Neural progenitor cell (in vitro differentiated cells): ENCODE measurements at regions not wholly inside any gene's neighbourhood (a gene's known extent, or its start where the extent isn't known, plus 50 kb on each side); places are given as distances from the start of the nearest gene placed in this dataset.

ENCODE experiments used
- DNase-seq: peaks from one replicate; pipeline ENCODE4 v3.0.0-alpha.2; 2016; ENCODE audit warnings: low spot score
- H2AFZ ChIP-seq: fragments of 200-600 bp; sonication (generic); replicated peaks from 2 replicates; pipeline ENCODE4 v1.6.1; 2016; ENCODE audit warnings: antibody characterized with exemption
- H3F3A ChIP-seq: fragments of 200-600 bp; sonication (generic); 2 replicates; pipeline ENCODE4 v1.6.1; 2016; ENCODE audit warnings: antibody characterized with exemption, low read depth
- H3K27ac ChIP-seq: fragments of 200-600 bp; sonication (generic); 2 replicates; pipeline ENCODE4 v1.5.1; 2016; ENCODE audit warnings: mild to moderate bottlenecking
- H3K27me3 ChIP-seq: fragments of 200-600 bp; sonication (generic); 2 replicates; pipeline ENCODE4 v1.6.1; 2016; ENCODE audit warnings: mild to moderate bottlenecking, moderate library complexity
- H3K36me3 ChIP-seq: fragments of 200-600 bp; sonication (generic); 2 replicates; pipeline ENCODE4 v1.5.1; 2016
- H3K4me1 ChIP-seq: fragments of 200-600 bp; sonication (generic); 2 replicates; pipeline ENCODE4 v1.6.1; 2016; ENCODE audit warnings: mixed run types
- H3K4me2 ChIP-seq: fragments of 200-600 bp; sonication (generic); 2 replicates; pipeline ENCODE4 v1.6.1; 2016
- H3K4me3 ChIP-seq: fragments of 200-600 bp; sonication (generic); 2 replicates; pipeline ENCODE4 v1.5.1; 2016
- H3K79me2 ChIP-seq: fragments of 200-600 bp; sonication (generic); 2 replicates; pipeline ENCODE4 v1.6.1; 2016; ENCODE audit warnings: low read depth
- H3K9ac ChIP-seq: fragments of 200-600 bp; sonication (generic); 2 replicates; pipeline ENCODE4 v1.6.1; 2016
- H3K9me3 ChIP-seq: fragments of 200-600 bp; sonication (generic); 2 replicates; pipeline ENCODE4 v1.5.1; 2016; ENCODE audit warnings: low read depth
- H4K20me1 ChIP-seq: fragments of 200-600 bp; sonication (generic); 2 replicates; pipeline ENCODE4 v1.6.1; 2016; ENCODE audit warnings: low read depth
- H3K27ac Mint-ChIP-seq: 3 replicates; pipeline ENCODE4 v1.8.0; 2021; ENCODE audit warnings: mixed read lengths
- H3K27me3 Mint-ChIP-seq: 2 replicates; pipeline ENCODE4 v1.8.0; 2022; ENCODE audit warnings: low read depth, mild to moderate bottlenecking, inconsistent platforms, moderate library complexity, mixed read lengths; ENCODE audit not compliant: insufficient read depth
- H3K36me3 Mint-ChIP-seq: 3 replicates; pipeline ENCODE4 v1.8.0; 2021; ENCODE audit warnings: mixed read lengths
- H3K4me1 Mint-ChIP-seq: 3 replicates; pipeline ENCODE4 v1.8.0; 2021; ENCODE audit warnings: mixed read lengths
- H3K4me3 Mint-ChIP-seq: 3 replicates; pipeline ENCODE4 v1.8.0; 2021; ENCODE audit warnings: mild to moderate bottlenecking, moderate library complexity, mixed read lengths
- H3K9me3 Mint-ChIP-seq: 3 replicates; pipeline ENCODE4 v1.8.0; 2020; ENCODE audit warnings: mixed read lengths
- EZH2 ChIP-seq: fragments of 200-600 bp; sonication (generic); IDR thresholded peaks from 2 replicates; pipeline ENCODE4 v1.6.1; 2017; ENCODE audit warnings: antibody characterized with exemption, mild to moderate bottlenecking, moderate library complexity
- EZH2phosphoT487 ChIP-seq: fragments of 200-600 bp; sonication (generic); IDR thresholded peaks from 2 replicates; pipeline ENCODE4 v1.6.1; 2017; ENCODE audit warnings: antibody characterized with exemption
- TF ChIP-seq, protein P1 (sequence below): fragments of 200-600 bp; sonication (generic); IDR thresholded peaks from 2 replicates; pipeline ENCODE4 v1.5.1; 2017; ENCODE audit warnings: antibody characterized with exemption, mild to moderate bottlenecking

DNA sequence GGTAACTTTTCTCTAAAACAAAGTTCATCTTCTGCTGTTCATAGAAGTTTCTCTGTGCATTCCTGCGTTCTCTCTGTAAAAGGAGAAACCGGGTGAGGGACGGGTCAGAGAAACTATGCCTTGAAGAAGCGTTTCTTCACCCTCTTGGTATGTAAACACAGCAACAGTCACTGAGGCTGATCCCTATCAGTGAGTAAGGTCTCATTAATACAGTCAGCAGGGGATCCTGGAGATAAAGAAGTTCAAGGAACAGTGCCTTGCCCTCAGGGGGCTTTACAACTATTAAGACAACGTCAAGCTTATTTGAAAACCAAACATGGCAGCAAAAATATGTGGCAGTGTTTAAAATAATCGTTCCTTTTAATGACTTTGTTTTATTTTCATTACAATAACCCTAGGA lies 202.9 kb upstream of the IL12B start:
- Histone ChIP-seq H3K4me2 (no peak overlapping the region), H3K79me2 (no peaks in the 10 kb centered on the region), H3F3A (no peaks in the 10 kb centered on the region), H4K20me1 (no peaks in the 10 kb centered on the region), H3K27me3 (no peaks in the 10 kb centered on the region), H3K27ac (no peak overlapping the region), H2AFZ (no peak overlapping the region), H3K9me3 (no peaks in the 10 kb centered on the region), H3K9ac (no peak overlapping the region), H3K4me1 (no peaks in the 10 kb centered on the region), H3K36me3 (no peaks in the 10 kb centered on the region), H3K4me3 (no peak overlapping the region)
- DNase-seq = no peak
- Mint-ChIP-seq H3K27me3 (no peaks in the 10 kb centered on the region), H3K9me3 (no peaks in the 10 kb centered on the region), H3K4me1 (no peaks in the 10 kb centered on the region), H3K27ac (no peak overlapping the region), H3K36me3 (no peaks in the 10 kb centered on the region), H3K4me3 (no peak overlapping the region)
- TF ChIP-seq EZH2phosphoT487 (no peak), EZH2 (no peak)
- TF ChIP-seq, protein P1, sequence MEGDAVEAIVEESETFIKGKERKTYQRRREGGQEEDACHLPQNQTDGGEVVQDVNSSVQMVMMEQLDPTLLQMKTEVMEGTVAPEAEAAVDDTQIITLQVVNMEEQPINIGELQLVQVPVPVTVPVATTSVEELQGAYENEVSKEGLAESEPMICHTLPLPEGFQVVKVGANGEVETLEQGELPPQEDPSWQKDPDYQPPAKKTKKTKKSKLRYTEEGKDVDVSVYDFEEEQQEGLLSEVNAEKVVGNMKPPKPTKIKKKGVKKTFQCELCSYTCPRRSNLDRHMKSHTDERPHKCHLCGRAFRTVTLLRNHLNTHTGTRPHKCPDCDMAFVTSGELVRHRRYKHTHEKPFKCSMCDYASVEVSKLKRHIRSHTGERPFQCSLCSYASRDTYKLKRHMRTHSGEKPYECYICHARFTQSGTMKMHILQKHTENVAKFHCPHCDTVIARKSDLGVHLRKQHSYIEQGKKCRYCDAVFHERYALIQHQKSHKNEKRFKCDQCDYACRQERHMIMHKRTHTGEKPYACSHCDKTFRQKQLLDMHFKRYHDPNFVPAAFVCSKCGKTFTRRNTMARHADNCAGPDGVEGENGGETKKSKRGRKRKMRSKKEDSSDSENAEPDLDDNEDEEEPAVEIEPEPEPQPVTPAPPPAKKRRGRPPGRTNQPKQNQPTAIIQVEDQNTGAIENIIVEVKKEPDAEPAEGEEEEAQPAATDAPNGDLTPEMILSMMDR = no peak

DNA sequence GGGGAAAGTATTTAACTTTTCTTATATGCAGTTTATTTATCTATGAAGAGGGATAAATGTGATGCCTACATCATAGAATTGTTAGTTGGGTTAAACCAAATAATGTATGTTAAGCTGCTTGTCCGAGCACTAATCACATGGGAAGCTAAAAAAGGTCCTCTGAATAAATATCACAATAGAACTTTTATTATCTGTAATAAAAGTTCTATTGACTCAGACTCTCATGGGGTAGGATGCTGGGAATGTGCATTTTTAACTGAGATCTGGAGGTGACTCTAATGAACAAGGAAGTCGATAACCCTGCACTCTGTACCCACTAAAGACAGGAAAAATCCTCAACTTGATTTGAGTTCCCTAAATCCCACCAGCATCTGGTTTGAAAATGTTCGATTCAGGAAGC lies 205.9 kb upstream of the IL12B start:
- TF ChIP-seq EZH2 = no peak
- TF ChIP-seq, protein P1 = no peak
- Histone ChIP-seq H3K4me3 (no peak overlapping the region), H3K27ac (no peak overlapping the region), H3F3A (no peaks in the 10 kb centered on the region), H3K9me3 (no peaks in the 10 kb centered on the region), H3K36me3 (no peaks in the 10 kb centered on the region), H3K9ac (no peak overlapping the region), H3K27me3 (no peaks in the 10 kb centered on the region), H2AFZ (no peak overlapping the region), H3K79me2 (no peaks in the 10 kb centered on the region), H3K4me1 (no peaks in the 10 kb centered on the region), H4K20me1 (no peaks in the 10 kb centered on the region), H3K4me2 (no peak overlapping the region)
- Mint-ChIP-seq H3K4me1 (no peaks in the 10 kb centered on the region), H3K9me3 (no peaks in the 10 kb centered on the region), H3K27ac (no peak overlapping the region), H3K36me3 (no peaks in the 10 kb centered on the region), H3K4me3 (no peak overlapping the region), H3K27me3 (no peaks in the 10 kb centered on the region)
- no peak for DNase-seq

DNA sequence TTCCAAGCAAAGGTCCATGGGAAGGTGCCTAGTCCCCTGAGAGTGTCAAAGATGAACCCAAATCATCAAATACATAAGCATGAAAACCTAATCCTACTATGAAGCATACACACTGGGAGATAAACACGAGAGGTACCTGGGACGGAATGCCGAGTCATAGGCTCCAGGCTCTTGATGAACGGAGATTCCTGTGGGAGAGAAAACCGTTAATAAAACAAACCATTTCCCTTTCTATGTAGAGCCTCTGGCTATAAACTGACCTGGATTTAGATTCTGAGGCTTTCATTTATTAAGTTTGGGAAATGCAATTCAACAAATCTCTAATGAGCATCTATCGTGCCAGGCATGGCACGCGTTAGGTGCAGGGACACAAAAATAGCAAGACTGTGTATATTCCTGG lies 206.4 kb upstream of the IL12B start:
- Histone ChIP-seq H3K27me3 (no peaks in the 10 kb centered on the region), H3K4me2 (no peak overlapping the region), H3K79me2 (no peaks in the 10 kb centered on the region), H4K20me1 (no peaks in the 10 kb centered on the region), H3K27ac (no peak overlapping the region), H3F3A (no peaks in the 10 kb centered on the region), H3K4me1 (no peaks in the 10 kb centered on the region), H2AFZ (no peak overlapping the region), H3K36me3 (no peaks in the 10 kb centered on the region), H3K4me3 (no peak overlapping the region), H3K9ac (no peak overlapping the region), H3K9me3 (no peaks in the 10 kb centered on the region)
- Mint-ChIP-seq H3K36me3 (no peaks in the 10 kb centered on the region), H3K4me3 (no peak overlapping the region), H3K27me3 (no peaks in the 10 kb centered on the region), H3K27ac (no peak overlapping the region), H3K4me1 (no peaks in the 10 kb centered on the region), H3K9me3 (no peaks in the 10 kb centered on the region)
- TF ChIP-seq, protein P1 = no peak
- TF ChIP-seq EZH2phosphoT487 = no peak
- TF ChIP-seq EZH2 = no peak
- DNase-seq = no peak

DNA sequence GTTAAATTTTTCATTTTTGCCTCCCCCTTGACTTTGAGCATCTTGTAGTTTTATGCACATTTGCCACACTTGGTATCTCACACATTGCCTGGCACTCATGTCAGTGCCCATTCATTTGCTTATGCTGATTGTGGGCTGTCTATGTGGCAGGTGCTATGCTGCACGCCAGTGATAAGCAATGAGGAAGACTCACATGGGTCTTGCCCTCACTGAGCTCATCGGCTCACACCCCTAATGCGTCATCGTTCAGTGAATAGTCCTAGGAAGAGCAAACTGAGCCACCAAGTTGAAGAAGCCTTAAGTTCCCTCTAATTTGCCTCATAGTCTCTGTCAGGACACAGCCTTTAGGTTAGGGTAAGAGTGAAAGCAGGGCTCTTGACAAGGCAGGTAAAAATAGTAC lies 209.4 kb upstream of the IL12B start:
- Histone ChIP-seq H3K36me3 (no peaks in the 10 kb centered on the region), H3K4me2 (no peak overlapping the region), H3K9ac (no peak overlapping the region), H3K4me3 (no peak overlapping the region), H3K27ac (no peak overlapping the region), H2AFZ (no peak overlapping the region), H3K27me3 (no peaks in the 10 kb centered on the region), H3K79me2 (no peaks in the 10 kb centered on the region), H4K20me1 (no peaks in the 10 kb centered on the region), H3F3A (no peaks in the 10 kb centered on the region), H3K4me1 (no peaks in the 10 kb centered on the region), H3K9me3 (no peaks in the 10 kb centered on the region)
- Mint-ChIP-seq H3K9me3 (no peaks in the 10 kb centered on the region), H3K27me3 (no peaks in the 10 kb centered on the region), H3K4me3 (no peak overlapping the region), H3K27ac (no peak overlapping the region), H3K36me3 (no peaks in the 10 kb centered on the region), H3K4me1 (peaks cover 4% of the 10 kb centered on the region)
- no peak for DNase-seq
- TF ChIP-seq EZH2phosphoT487 = no peak
- no peak for TF ChIP-seq EZH2
- TF ChIP-seq, protein P1 = no peak
